Stimulated activated CD8-positive, alpha-beta memory T cell treated with anti-CD3 and anti-CD28 coated beads, Interleukin-2, amount 100 ng/mL, for 1 hour (primary cell): ENCODE measurements at regions not wholly inside any gene's neighbourhood (a gene's known extent, or its start where the extent isn't known, plus 50 kb on each side); places are given as distances from the start of the nearest gene placed in this dataset.
"Not testable (repeated sequence)": the region's sequence is repeated elsewhere in the genome, so short reads cannot be mapped to it uniquely, and the experiment has no call there.

Experiments used
- DNase-seq, 2 donors: peaks; one replicate each; pipeline ENCODE4 v3.0.0-alpha.2; 2020; ENCODE audit warnings: low read depth in 2 of 2

DNA sequence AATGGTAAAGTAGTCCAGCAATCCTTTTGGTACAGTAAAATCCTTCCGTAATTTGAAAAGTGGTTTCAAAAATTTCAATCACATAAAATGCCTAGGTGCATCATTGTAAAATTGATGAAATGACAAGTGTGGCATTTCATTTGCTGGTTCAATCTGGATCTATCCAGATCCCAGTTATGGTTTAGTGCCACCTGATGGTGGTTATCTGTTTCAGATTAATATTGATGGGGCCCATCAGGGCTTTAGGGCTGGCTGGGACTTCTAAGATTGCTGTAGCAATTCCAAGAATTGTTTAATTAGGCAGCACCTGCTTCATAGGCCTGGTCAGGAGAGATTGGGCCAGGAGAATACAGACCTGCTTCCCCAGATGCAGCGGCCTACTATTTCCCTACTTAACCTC lies 55.5 kb upstream of the PIK3C3 start:
- no peak for DNase-seq

- DNase-seq: no peak
These were observed 61.6 kb upstream of the PIK3C3 start for GRCh38 chr18:41893432-41893831.

DNA sequence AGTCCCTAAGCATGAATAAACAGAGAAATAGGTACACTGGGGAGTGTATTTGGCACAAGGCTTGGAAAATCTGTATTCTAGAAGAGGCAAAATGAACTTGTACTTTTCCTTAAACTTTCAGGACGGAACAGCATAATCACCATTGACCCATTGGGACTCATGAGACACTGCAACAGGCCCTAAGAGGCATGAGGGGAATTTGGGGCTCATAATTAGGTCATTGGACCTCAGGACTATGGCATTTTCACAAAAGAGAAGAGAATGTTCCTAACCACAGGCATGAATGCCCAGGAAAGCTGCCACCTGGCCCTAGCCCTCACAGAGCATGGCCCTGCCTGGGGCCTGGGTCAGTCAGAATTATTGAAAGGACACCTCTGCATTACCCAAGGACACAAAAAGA lies 67.9 kb upstream of the PIK3C3 start:
- DNase-seq: no peak

DNA sequence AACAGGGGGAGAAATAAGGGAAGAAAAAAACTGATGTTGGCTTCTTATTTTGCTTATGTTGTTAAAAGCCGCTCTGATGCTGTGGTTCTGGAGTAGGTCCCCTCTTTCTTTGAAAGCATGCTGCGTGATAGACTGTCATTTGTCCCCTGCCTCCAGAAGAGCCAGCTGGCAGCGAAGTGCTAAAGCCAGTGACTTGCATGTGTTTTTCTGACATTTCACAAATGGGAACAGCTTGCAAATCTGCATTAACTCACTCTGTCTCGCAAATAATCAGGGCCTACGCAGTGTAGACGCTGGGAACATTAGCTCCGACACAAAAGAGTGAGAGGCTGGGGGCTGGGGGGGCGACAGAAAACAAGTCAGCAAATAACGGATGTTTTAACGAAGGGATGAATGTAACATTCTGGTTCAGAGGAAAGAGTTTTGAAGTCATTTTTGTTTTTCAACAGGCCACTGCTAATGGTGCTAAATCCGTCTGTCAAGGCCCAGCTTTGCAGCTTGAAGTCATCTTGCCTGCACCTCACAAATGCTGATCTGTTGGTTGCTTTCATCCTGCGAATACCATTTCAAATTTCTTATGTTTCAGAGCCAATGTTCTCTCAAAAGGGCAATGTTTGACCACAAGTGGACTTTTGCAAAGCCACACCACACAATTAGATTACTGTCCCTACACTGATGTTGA lies 68.8 kb upstream of the PIK3C3 start:
- no peak for DNase-seq

DNA sequence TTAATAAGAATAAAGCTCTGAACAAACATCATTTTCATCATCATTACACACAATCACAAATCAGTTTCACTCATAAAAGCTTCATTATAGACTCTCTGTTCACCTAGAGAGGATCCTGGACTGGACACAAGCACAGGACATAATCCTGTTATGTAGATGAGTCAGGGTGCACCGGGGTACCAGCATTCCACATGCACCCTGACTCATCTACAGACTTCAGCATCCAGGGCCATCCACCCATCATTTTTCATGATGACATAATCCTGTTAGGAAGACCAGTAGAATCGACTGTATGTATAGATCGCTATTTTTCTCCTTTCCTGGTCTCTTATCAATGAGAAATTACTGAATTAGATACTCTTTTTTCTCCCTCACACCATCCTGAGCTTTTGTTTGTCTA lies 73.7 kb upstream of the PIK3C3 start:
- DNase-seq: no peak

- DNase-seq: no peak
These were observed 75.8 kb upstream of the PIK3C3 start for GRCh38 chr18:41879256-41879655.

- no peak for DNase-seq
These were observed 79.8 kb upstream of the PIK3C3 start for GRCh38 chr18:41875094-41875780.

DNA sequence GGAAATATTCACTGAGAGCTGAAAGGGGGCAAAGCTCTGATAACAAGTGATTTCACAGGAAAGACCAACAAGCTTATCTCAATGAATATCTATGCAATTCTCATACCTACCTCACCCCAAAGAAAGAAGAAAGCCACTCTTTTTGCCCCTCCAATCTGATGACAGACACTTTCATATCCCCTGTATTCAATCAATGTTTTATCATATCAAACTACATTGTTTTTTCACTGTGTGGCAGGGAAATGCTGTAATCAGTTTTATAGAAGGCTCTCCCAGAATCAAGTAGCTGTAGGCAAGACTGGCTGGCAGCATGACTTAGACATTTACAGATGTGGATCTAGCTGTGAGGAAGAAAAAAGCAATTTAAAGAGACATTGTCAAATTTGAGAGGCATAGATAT lies 81.3 kb upstream of the PIK3C3 start:
- no peak for DNase-seq

DNA sequence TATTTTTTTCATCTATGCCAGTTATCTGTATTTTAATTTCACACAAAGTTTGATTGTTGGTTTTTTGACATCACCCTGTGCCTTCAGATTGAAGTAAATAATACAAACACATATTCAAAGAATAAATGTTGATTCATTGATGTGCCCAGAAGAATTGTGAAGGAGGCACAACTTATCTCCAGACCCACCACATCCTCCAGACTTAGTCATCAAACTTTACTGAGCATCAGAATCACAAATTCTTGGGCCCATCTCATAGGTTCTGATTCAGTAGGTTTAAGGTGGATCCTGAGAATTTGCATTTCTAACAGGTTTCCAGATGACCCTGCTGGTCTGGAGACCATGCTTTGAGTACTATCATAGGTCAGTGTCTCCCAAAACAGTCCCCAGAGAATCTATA lies 82.8 kb upstream of the PIK3C3 start:
- DNase-seq: no peak

GRCh38 chr18:41871229-41872000 lies 83.6 kb upstream of the PIK3C3 start:
- DNase-seq: no peak

DNA sequence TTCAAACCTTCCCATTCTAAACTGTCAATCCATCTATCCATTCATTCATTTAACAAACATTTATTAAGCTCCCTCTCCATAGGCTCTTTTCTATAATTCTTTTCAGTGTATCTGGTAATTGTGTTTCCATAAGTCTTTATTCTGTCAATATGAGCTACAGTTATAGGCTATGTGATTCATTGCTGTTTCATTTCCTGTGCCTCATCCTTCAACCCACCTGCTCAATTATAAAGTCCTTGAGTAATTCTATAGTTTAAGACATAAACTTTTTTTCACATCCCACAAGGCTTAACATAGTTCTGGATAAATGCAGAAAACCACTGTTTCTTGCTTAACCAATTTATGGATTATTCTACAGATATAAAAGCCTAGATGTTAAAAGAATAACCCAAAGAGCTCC lies 84.2 kb upstream of the PIK3C3 start:
- DNase-seq: no peak

DNA sequence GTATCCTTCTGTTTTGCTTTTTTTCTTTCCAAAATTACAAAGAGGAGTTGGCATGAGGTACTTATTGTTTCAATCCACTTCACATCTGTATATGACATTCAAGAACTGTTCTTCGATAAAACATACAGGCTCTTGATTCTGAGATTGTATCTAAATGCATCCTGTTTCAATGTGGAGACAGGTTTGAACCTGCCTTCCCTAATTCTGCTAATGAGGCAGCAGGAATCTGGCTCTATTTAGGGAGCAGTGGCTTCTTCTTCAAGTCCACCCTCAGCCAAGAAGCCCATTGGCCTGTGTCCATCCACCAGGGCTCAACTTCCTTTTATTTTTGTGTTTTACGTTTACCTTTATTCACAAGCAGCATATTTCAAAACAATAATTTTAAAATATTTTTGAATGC lies 84.8 kb upstream of the PIK3C3 start:
- DNase-seq: no peak

DNA sequence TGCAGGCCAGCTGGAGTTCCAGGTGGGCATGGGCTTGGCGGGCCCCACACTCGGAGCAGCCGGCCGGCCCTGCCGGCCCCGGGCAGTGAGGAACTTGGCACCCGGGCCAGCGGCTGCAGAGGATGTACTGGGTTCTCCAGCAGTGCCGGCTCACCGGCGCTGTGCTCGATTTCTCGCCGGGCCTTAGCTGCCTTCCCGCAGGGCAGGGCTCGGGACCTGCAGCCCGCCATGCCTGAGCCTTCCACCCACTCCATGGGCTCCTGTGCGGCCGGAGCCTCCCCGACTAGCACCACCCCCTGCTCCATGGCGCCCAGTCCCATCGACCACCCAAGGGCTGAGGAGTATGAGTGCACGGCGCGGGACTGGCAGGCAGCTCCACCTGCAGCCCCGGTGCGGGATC lies 89.2 kb upstream of the PIK3C3 start:
- not testable (repeated sequence) for DNase-seq

- no peak for DNase-seq
These were observed 90.8 kb upstream of the PIK3C3 start for GRCh38 chr18:41864216-41864615.

GRCh38 chr18:41862921-41863320 lies 92.1 kb upstream of the PIK3C3 start:
- DNase-seq: no peak

DNA sequence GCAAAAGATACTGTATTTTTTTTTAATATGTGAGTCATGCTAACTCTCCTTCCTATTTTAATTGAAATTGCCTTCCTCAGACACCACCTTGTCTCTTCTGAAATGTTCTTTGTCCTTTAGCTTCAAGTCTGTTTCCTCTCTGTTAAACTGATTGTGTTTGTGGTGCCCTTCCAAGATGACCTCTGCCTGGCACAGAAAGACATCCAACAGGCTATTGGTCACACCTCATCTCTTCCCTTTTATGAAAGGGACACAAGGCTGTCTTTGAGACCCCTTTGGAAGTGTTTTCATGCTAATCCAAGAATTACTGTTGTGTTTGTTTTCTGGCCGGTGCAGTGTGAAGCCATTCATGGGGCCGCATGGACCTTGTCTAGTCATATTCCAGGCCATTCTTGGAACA lies 94.0 kb upstream of the PIK3C3 start:
- no peak for DNase-seq

DNA sequence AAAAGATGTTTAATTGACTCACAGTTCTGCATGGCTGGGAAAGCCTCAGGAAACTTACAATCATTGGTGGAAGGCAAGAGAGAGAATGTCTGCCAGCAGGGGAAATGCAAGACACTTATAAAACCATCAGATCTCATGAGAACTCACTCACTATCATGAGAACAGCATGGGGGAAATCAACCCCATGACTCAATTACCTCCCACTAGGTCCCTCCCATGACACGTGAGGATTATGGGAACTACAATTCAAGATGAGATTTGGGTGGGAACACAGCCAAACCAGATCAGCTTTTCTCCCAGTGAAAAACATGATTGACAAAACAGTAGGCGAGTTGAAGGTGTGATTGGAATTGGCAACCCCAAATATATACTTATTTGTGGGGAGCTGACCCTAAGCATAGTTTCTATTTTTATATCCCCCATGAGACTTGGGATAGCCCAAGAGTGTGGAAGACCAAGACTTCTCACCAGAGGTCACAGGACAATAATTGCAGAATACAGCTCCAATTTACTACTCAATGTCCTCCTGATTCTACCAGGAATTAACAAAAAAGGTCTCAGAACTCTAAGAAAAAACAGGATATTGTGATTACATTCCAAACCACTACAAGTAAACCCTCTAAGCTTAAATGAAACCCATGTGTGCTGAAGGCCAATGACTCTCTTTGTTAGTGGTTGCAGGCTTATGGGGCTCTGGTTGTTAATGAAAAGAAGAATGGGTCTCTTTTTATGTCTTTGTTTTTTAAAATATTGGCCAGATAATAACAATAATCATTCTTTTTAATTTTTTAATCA lies 96.1 kb upstream of the PIK3C3 start:
- DNase-seq: no peak

DNA sequence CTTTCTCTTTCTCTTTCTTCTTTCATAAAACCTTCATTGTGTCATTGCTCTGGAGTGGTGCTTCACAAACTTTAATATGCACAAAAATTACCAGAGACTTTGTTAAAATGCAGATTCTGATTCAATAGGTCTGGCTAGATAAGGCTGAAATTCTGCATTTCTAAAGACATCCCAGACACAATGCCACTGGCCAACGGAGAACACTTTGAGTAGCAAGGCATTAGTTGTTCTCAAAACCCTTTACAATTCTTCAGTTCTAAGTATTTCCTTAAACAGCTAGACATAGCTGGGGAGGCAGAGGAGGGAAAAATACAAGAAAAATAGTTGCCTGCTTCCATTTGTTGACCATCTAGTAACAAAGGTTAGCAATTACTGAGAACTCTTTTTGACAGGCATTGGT lies 101.8 kb upstream of the PIK3C3 start:
- DNase-seq: no peak

DNA sequence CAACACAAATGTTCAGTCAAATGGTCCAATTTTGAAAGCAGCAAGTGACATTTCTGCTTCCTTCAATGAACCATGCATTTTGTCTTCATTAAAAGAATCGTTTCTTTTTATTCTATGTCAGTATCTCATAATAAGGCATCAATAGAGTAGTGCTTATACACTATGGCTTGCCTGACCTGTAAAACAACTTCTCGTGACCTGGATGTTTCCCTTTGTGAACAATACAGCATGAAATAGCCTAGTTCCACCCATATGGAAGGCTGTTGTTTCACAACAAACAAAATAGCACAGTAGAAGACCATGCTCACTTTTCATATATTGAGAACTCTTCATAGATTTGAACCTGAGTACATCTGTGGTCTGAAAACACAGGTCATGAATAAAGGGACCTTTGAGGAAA lies 104.3 kb upstream of the PIK3C3 start:
- no peak for DNase-seq

DNA sequence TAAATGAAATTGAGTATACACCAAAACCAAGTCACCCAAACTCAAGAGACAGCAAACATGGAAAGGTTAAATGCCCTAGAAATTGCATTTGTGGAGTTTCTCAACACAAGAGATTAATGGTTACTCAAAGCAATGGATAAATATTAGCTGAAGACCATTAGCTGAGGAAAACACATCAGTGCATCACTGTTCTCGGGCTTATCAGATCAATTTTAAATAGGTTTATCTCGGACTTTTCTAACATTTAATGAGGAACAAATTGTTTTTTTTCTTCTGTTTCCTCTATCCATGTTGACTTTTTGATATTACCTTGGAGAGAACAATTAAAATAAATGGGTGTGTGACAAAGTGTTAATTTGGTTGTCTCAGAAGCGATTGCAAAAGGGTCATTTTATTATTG lies 105.4 kb upstream of the PIK3C3 start:
- no peak for DNase-seq

DNA sequence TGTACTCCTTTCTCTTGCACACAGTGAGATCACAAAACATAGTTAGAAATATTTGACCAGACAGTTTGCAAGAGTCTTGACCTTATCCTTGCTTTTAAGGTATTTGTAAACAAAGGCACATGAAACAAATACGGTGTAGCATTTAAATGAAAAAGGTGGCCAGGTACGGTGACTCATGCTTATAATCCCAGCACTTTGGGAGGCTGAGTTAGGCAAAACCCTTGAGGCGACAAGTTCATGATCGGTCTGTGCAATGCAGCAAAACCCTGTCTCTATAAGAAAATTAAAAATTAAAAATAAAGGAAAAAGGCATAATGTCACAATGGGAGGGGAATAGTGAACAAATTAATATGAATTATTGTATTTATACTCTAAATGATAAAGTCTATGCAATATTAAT lies 109.5 kb upstream of the PIK3C3 start:
- DNase-seq: no peak

- DNase-seq: no peak
These were observed 112.1 kb upstream of the PIK3C3 start for GRCh38 chr18:41842886-41843285.
